Spinal cord (tissue), 9 donors: ENCODE measurements at regions not wholly inside any gene's neighbourhood (a gene's known extent, or its start where the extent isn't known, plus 50 kb on each side); places are given as distances from the start of the nearest gene placed in this dataset.

Source experiments
- DNase-seq, 6 donors: peaks; one replicate each; pipeline versions ENCODE4 v3.0.0 to v3.0.0-alpha.2; 2013 to 2015; ENCODE audit warnings: low spot score in 6 of 6, low read depth in 4 of 6
- H3K27ac ChIP-seq: one replicate; pipeline ENCODE4 v1.5.1; 2013; ENCODE audit warnings: low read depth, low read length, control low read depth
- H3K27me3 ChIP-seq: one replicate; pipeline ENCODE4 v1.6.1; 2013; ENCODE audit warnings: low read length; ENCODE audit not compliant: control insufficient read depth, insufficient read depth
- H3K36me3 ChIP-seq: one replicate; pipeline ENCODE4 v1.6.1; 2013; ENCODE audit warnings: low read length; ENCODE audit not compliant: control insufficient read depth, insufficient read depth
- H3K4me1 ChIP-seq: one replicate; pipeline ENCODE4 v1.6.1; 2013; ENCODE audit warnings: low read length; ENCODE audit not compliant: control insufficient read depth, insufficient read depth
- H3K4me3 ChIP-seq: one replicate; pipeline ENCODE4 v1.5.1; 2013; ENCODE audit warnings: low read depth, low read length, control low read depth
- H3K9me3 ChIP-seq: one replicate; pipeline ENCODE4 v1.6.1; 2013; ENCODE audit warnings: low read length; ENCODE audit not compliant: control insufficient read depth, insufficient read depth
- WGBS: methylation state at CpG from one replicate; pipeline ENCODE4 v1.1.5; 2013; ENCODE audit warnings: missing lambda C conversion rate; ENCODE audit not compliant: insufficient coverage; 5-methylcytosine and 5-hydroxymethylcytosine counted together
- donor health status: healthy.

DNA sequence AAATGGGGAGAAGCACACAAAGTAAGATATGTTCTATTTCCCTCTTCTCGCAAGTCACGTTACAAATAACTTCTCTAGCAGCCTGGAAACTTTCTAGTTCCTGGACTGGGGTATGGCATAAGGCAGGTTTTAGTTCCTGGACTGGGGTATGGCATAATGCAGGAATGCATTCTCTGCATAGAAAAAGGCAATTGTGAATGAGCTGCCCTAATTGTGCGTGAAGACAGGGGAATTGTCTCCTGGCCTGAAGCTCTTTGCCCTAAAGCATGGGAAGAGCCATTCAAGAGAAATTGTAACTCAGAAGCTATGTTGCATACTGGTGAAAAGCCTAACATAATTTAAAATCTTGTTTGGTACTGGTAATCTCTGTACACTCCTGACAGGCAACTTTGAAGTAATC, 54.3 kb upstream of the CBLB start:
- no peaks in the 10 kb centered on the region for H3K36me3 ChIP-seq
- no peak for DNase-seq
- 83% methylated on average over 1 of the region's 3 CpGs for WGBS
- H3K4me1 ChIP-seq = no peaks in the 10 kb centered on the region
- no peaks in the 10 kb centered on the region for H3K9me3 ChIP-seq
- no peak overlapping the region for H3K27ac ChIP-seq
- no peaks in the 10 kb centered on the region for H3K27me3 ChIP-seq
- no peak overlapping the region for H3K4me3 ChIP-seq

DNA sequence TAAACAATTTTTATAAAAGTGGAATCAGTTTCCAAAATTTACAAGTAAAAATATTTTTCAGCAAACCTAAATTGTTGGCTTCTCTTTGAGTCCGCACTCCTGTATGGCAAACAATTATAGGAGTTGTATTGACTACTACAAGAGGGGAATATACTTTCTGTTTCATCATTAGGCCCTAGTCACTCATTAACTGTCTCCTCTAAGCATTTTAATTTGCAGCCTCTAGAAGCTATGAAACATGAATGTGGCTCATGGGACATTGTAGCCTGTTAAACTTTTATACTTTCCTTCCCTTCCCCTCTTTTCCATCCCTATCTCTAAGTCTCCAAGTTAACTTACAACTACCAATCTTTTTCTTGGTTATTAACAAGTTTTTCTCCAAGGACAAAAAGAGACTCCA, 58.9 kb upstream of the CBLB start:
- no peaks in the 10 kb centered on the region for H3K36me3 ChIP-seq

GRCh38 chr3:105930733-105931132, 61.9 kb upstream of the CBLB start:
- Histone ChIP-seq H3K36me3 (no peaks in the 10 kb centered on the region), H3K27me3 (no peaks in the 10 kb centered on the region), H3K9me3 (no peaks in the 10 kb centered on the region), H3K27ac (no peak overlapping the region), H3K4me1 (no peaks in the 10 kb centered on the region), H3K4me3 (no peak overlapping the region)
- no CpG with 5 or more reads among the region's 3 CpGs for WGBS
- peak in 1 of 6 donors; percentile 21 for DNase-seq

More for the DNA sequence above, 58.9 kb upstream of the CBLB start:
- no CpG with 5 or more reads among the region's 1 CpG for WGBS
- H3K27ac ChIP-seq = no peak overlapping the region
- no peak overlapping the region for H3K4me3 ChIP-seq
- H3K27me3 ChIP-seq = no peaks in the 10 kb centered on the region
- no peaks in the 10 kb centered on the region for H3K9me3 ChIP-seq
- no peaks in the 10 kb centered on the region for H3K4me1 ChIP-seq
- peak in 1 of 6 donors; percentile 52 for DNase-seq

DNA sequence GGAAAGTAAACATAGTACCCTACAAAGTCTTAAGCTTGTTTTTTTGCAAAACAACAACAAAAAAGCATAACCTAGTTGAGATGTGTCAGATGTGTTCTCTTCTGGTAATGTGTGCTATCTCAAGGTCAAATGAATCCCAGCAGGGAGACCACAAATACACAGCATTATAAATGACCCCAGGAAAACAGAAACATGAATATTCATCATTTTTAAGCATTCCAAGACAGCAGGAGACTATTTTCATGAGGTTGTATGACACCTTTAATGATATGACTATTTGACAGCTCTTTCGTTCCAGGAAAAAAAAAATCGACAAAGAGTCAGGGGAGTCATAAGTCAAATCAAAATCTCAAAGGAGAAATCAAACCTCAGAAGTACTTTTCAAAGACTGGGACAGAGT, 62.7 kb upstream of the CBLB start:
- Histone ChIP-seq H3K36me3 (no peaks in the 10 kb centered on the region), H3K27me3 (no peaks in the 10 kb centered on the region), H3K4me3 (no peak overlapping the region), H3K9me3 (no peaks in the 10 kb centered on the region), H3K27ac (no peak overlapping the region), H3K4me1 (no peaks in the 10 kb centered on the region)
- no peak for DNase-seq
- 35% methylated on average over 2 of the region's 2 CpGs for WGBS

DNA sequence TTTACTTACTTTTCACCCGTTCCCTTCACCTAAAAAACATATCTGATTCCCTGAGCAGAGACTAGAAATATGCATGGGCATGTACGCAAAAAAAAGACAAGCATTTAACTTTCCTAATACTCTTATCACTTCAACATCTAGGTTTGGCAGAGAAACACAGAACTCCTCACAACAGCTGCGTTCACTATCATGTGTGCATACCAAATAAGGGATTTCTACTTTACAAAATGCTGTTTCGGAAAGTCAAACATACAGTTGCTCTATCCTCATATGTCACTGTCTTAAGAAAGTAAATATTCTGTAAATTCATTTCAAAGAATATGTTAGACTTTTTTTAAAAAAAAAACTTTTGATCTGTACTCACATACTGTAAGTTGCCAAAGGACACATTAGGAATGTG, 65.1 kb upstream of the CBLB start:
- Histone ChIP-seq H3K36me3 (no peaks in the 10 kb centered on the region), H3K4me3 (no peak overlapping the region), H3K9me3 (no peaks in the 10 kb centered on the region), H3K27me3 (no peaks in the 10 kb centered on the region), H3K4me1 (no peaks in the 10 kb centered on the region), H3K27ac (no peak overlapping the region)
- DNase-seq = peak in 1 of 6 donors; percentile 64
- no CpG with 5 or more reads among the region's 4 CpGs for WGBS

DNA sequence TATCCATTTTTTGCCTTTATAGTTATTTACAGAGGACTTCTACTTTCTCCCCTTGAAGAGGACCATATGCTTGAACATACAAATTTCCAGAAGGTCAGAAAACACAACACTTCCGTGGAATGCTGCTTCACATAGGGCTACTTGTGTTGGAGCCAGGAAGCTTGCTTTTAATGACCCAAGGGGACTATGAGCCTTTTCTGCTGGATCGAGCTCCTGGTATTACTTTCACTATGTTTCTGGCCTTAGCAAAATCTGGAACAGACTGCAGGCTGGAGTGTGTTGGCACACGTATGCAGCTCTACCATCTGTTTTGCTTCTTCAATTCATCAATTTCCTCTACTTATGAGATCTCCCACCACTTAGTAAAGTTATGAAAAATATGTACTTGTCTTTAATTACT, 69.3 kb upstream of the CBLB start:
- H3K4me3 ChIP-seq = no peak overlapping the region
- WGBS = 5% methylated on average over 2 of the region's 3 CpGs
- no peaks in the 10 kb centered on the region for H3K9me3 ChIP-seq
- H3K27me3 ChIP-seq = no peaks in the 10 kb centered on the region
- H3K36me3 ChIP-seq = no peaks in the 10 kb centered on the region
- H3K4me1 ChIP-seq = no peaks in the 10 kb centered on the region
- DNase-seq = peak; percentile 22 to 91 (median 30)
- H3K27ac ChIP-seq = no peak overlapping the region

DNA sequence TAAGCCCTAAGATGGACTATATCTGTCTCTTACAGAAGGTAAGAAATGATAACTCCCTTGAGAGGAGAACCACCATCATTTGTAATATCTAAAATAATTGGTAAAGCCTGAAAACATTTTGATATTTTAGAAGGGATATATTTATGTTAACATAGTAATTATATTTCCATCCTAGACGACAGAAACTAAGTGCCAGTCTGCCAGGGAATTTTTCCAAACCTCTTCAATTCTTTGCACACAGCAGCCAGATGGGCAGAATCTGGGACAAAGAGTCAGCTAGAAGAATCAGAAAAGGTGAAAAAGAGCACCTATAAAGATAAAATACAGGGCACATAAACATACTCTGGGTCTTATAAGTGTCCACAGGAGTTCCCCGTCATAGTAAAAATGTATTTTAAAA, 70.0 kb upstream of the CBLB start:
- Histone ChIP-seq H3K27ac (no peak overlapping the region), H3K4me1 (no peaks in the 10 kb centered on the region), H3K9me3 (no peaks in the 10 kb centered on the region), H3K27me3 (no peaks in the 10 kb centered on the region), H3K4me3 (no peak overlapping the region), H3K36me3 (no peaks in the 10 kb centered on the region)
- peak in 2 of 6 donors; percentile 41 to 76 for DNase-seq
- WGBS = no CpG with 5 or more reads among the region's 2 CpGs

DNA sequence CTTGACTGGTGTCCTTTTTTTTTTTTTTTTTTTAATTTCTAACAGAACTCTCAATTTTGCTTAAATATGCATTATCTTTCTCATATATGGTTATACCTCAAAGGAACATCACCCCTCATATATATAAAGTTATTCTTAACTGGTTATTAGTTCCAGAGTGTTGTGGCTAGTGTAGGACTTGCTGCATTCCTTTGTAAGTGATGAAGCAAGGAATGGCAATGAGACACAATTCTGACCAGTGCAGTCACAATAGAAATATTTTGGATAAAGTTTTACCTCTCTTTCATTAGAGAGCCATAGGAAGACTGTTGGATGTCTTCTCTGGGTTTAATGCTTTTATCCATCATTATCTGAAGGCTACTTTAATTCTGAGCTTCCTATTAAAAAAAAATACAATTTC, 75.5 kb upstream of the CBLB start:
- Histone ChIP-seq H3K9me3 (no peaks in the 10 kb centered on the region), H3K36me3 (no peaks in the 10 kb centered on the region), H3K27ac (no peak overlapping the region), H3K4me1 (no peaks in the 10 kb centered on the region), H3K27me3 (no peaks in the 10 kb centered on the region), H3K4me3 (no peak overlapping the region)
- no peak for DNase-seq

DNA sequence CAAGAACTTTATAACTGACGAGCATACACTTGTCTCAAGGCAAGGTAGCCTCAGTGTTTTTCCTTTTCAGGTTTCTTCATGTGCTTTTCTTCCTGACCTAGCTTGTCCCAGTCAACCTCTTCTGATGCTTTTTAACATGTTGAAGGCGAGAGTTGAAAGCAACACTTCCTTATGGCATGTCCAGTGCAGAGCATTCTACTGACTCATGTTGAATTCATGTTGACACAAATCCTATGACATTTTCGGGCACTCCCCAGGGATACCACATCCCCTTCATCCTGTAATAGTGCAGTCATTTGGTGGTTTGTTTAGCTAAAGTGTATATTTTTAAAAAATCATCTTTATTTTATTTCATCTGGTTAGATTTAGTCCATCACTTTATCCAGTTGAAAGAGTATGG, 75.9 kb upstream of the CBLB start:
- H3K4me1 ChIP-seq = no peaks in the 10 kb centered on the region
- WGBS = 100% methylated on average over 2 of the region's 3 CpGs
- DNase-seq = no peak

GRCh38 chr3:105948101-105948500, 79.3 kb upstream of the CBLB start:
- Histone ChIP-seq H3K27ac (no peak overlapping the region), H3K4me3 (no peak overlapping the region), H3K9me3 (no peaks in the 10 kb centered on the region), H3K36me3 (no peaks in the 10 kb centered on the region), H3K27me3 (no peaks in the 10 kb centered on the region), H3K4me1 (no peaks in the 10 kb centered on the region)
- DNase-seq = no peak
- no CpG with 5 or more reads among the region's 2 CpGs for WGBS

More for the DNA sequence above, 75.9 kb upstream of the CBLB start:
- Histone ChIP-seq H3K27ac (no peak overlapping the region), H3K36me3 (no peaks in the 10 kb centered on the region), H3K9me3 (no peaks in the 10 kb centered on the region), H3K27me3 (no peaks in the 10 kb centered on the region), H3K4me3 (no peak overlapping the region)
